EH (cell line): ENCODE measurements at regions not wholly inside any gene's neighbourhood (a gene's known extent, or its start where the extent isn't known, plus 50 kb on each side); places are given as distances from the start of the nearest gene placed in this dataset.
"Not testable (repeated sequence)": the region's sequence is repeated elsewhere in the genome, so short reads cannot be mapped to it uniquely, and the experiment has no call there.

Source experiments
- DNase-seq: peaks from one replicate; pipeline ENCODE4 v3.0.0-alpha.2; 2015; ENCODE audit warnings: low read depth

- DNase-seq = not testable (repeated sequence)
These were observed 837.0 kb downstream of the EPHA3 start for GRCh38 chr3:89944461-89944860.

- DNase-seq = no peak
These were observed 839.5 kb downstream of the EPHA3 start for GRCh38 chr3:89946884-89947283.

GRCh38 chr3:89947337-89947954 is 840.0 kb downstream of the EPHA3 start:
- DNase-seq = no peak

- no peak for DNase-seq
These were observed 840.6 kb downstream of the EPHA3 start for GRCh38 chr3:89948008-89948407.

- no peak for DNase-seq
These were observed 843.4 kb downstream of the EPHA3 start for GRCh38 chr3:89950772-89951171.

GRCh38 chr3:89954137-89954536 is 846.7 kb downstream of the EPHA3 start:
- DNase-seq = no peak

GRCh38 chr3:89955156-89955555 is 847.7 kb downstream of the EPHA3 start:
- DNase-seq = no peak

GRCh38 chr3:89957451-89957850 is 850.0 kb downstream of the EPHA3 start:
- DNase-seq = no peak

- not testable (repeated sequence) for DNase-seq
These were observed 850.7 kb downstream of the EPHA3 start for GRCh38 chr3:89958163-89958562.

- DNase-seq = no peak
These were observed 856.9 kb downstream of the EPHA3 start for GRCh38 chr3:89964347-89964746.

- DNase-seq = no peak
These were observed 859.6 kb downstream of the EPHA3 start for GRCh38 chr3:89966877-89967665.

GRCh38 chr3:89971329-89971728 is 863.9 kb downstream of the EPHA3 start:
- DNase-seq = no peak

- DNase-seq = no peak
These were observed 865.7 kb downstream of the EPHA3 start for GRCh38 chr3:89973156-89973555.

- no peak for DNase-seq
These were observed 867.6 kb downstream of the EPHA3 start for GRCh38 chr3:89974903-89975519.

GRCh38 chr3:89983449-89983848 is 876.0 kb downstream of the EPHA3 start:
- DNase-seq = no peak

GRCh38 chr3:90005281-90005847 is 897.9 kb downstream of the EPHA3 start:
- DNase-seq = no peak

- DNase-seq = no peak
These were observed 900.5 kb downstream of the EPHA3 start for GRCh38 chr3:90007778-90008499.

- no peak for DNase-seq
These were observed 902.9 kb downstream of the EPHA3 start for GRCh38 chr3:90010341-90010740.

- no peak for DNase-seq
These were observed 903.7 kb downstream of the EPHA3 start for GRCh38 chr3:90011131-90011530.

- DNase-seq = no peak
These were observed 904.2 kb downstream of the EPHA3 start for GRCh38 chr3:90011596-90011995.

- DNase-seq = no peak
These were observed 904.6 kb downstream of the EPHA3 start for GRCh38 chr3:90011996-90012395.

- DNase-seq = no peak
These were observed 908.4 kb downstream of the EPHA3 start for GRCh38 chr3:90015688-90016356.
